ENCODE measurements at regions not wholly inside any gene's neighbourhood (a gene's known extent, or its start where the extent isn't known, plus 50 kb on each side); places are given as distances from the start of the nearest gene placed in this dataset.
"Not testable (repeated sequence)": the region's sequence is repeated elsewhere in the genome, so short reads cannot be mapped to it uniquely, and the experiment has no call there.

- CTCF ChIA-PET = no interaction called here
- POLR2A ChIA-PET = no interaction called here
These were observed 174.7 kb downstream of the MAP2K4 start for GRCh38 chr17:12195418-12195817.

GRCh38 chr17:12201294-12201880 lies 180.7 kb downstream of the MAP2K4 start:
- ChIA-PET POLR2A (no interaction called here), CTCF (no interaction called here)

GRCh38 chr17:12209632-12210191 lies 189.0 kb downstream of the MAP2K4 start:
- ChIA-PET POLR2A (interaction anchor here (0.6 kb wide), 1 partner anchor 13 kb away, joined by 4 read pairs; no protein-coding TSS in a partner anchor), CTCF (no interaction called here)

- POLR2A ChIA-PET, CTCF ChIA-PET: not testable (repeated sequence)
These were observed 200.2 kb downstream of the MAP2K4 start for GRCh38 chr17:12220714-12221439.

GRCh38 chr17:12222392-12222791 lies 201.7 kb downstream of the MAP2K4 start:
- POLR2A ChIA-PET = no interaction called here

GRCh38 chr17:12227547-12227946 lies 206.9 kb downstream of the MAP2K4 start:
- ChIA-PET CTCF (no interaction called here), POLR2A (no interaction called here)

More at GRCh38 chr17:12222392-12222791, 201.7 kb downstream of the MAP2K4 start:
- CTCF ChIA-PET = no interaction called here

- ChIA-PET POLR2A (no interaction called here), CTCF (no interaction called here)
These were observed 208.7 kb downstream of the MAP2K4 start for GRCh38 chr17:12229335-12229734.

- POLR2A ChIA-PET = no interaction called here
- CTCF ChIA-PET = no interaction called here
These were observed 210.0 kb downstream of the MAP2K4 start for GRCh38 chr17:12230481-12231354.

- CTCF ChIA-PET = no interaction called here
- POLR2A ChIA-PET = no interaction called here
These were observed 210.6 kb downstream of the MAP2K4 start for GRCh38 chr17:12231355-12231682.

GRCh38 chr17:12239021-12239420 lies 218.3 kb downstream of the MAP2K4 start:
- CTCF ChIA-PET = not testable (repeated sequence)

GRCh38 chr17:12242345-12242954 lies 221.8 kb downstream of the MAP2K4 start:
- CTCF ChIA-PET = no interaction called here
- POLR2A ChIA-PET = no interaction called here

More at GRCh38 chr17:12239021-12239420, 218.3 kb downstream of the MAP2K4 start:
- POLR2A ChIA-PET = not testable (repeated sequence)

GRCh38 chr17:12247761-12248160 lies 227.1 kb downstream of the MAP2K4 start:
- ChIA-PET CTCF (no interaction called here), POLR2A (no interaction called here)

GRCh38 chr17:12250973-12251372 lies 230.3 kb downstream of the MAP2K4 start:
- CTCF ChIA-PET = no interaction called here
- POLR2A ChIA-PET = no interaction called here

- CTCF ChIA-PET = no interaction called here
- POLR2A ChIA-PET = no interaction called here
These were observed 231.8 kb downstream of the MAP2K4 start for GRCh38 chr17:12252462-12252861.

- CTCF ChIA-PET = no interaction called here
- POLR2A ChIA-PET = no interaction called here
These were observed 233.8 kb downstream of the MAP2K4 start for GRCh38 chr17:12254460-12254859.

GRCh38 chr17:12256380-12256995 lies 235.8 kb downstream of the MAP2K4 start:
- ChIA-PET CTCF (no interaction called here), POLR2A (no interaction called here)

GRCh38 chr17:12257176-12257575 lies 236.5 kb downstream of the MAP2K4 start:
- CTCF ChIA-PET = no interaction called here
- POLR2A ChIA-PET = no interaction called here

- CTCF ChIA-PET = no interaction called here
- POLR2A ChIA-PET = no interaction called here
These were observed 240.7 kb downstream of the MAP2K4 start for GRCh38 chr17:12261354-12261753.

GRCh38 chr17:12269751-12270150 lies 249.1 kb downstream of the MAP2K4 start:
- CTCF ChIA-PET = no interaction called here
- POLR2A ChIA-PET = no interaction called here

GRCh38 chr17:12277827-12278226 lies 257.1 kb downstream of the MAP2K4 start:
- ChIA-PET POLR2A (no interaction called here), CTCF (no interaction called here)

Data from activated CD8-positive, alpha-beta memory T cell treated with anti-CD3 and anti-CD28 coated beads for 36 hours (primary cell).